ENCODE measurements at regions not wholly inside any gene's neighbourhood (a gene's known extent, or its start where the extent isn't known, plus 50 kb on each side); places are given as distances from the start of the nearest gene placed in this dataset.

- TF ChIP-seq NFE2L1 (CRISPR knock-in tag; IDR thresholded peaks at IDR 0.05) (no peak), FOXP1 (CRISPR knock-in tag; IDR thresholded peaks at IDR 0.05; ENCODE audit: borderline replicate concordance) (no peak), ZNF138 (CRISPR knock-in tag; conservative IDR thresholded peaks at IDR 0.05) (no peak), NR2C2 (CRISPR knock-in tag; IDR thresholded peaks at IDR 0.05) (no peak), MAX (CRISPR knock-in tag; IDR thresholded peaks at IDR 0.05) (no peak), ATF1 (CRISPR knock-in tag; IDR thresholded peaks at IDR 0.05) (no peak), SMAD3 (CRISPR knock-in tag; IDR thresholded peaks at IDR 0.05; ENCODE audit: borderline replicate concordance) (no peak)
- TF ChIP-seq, protein P1, sequence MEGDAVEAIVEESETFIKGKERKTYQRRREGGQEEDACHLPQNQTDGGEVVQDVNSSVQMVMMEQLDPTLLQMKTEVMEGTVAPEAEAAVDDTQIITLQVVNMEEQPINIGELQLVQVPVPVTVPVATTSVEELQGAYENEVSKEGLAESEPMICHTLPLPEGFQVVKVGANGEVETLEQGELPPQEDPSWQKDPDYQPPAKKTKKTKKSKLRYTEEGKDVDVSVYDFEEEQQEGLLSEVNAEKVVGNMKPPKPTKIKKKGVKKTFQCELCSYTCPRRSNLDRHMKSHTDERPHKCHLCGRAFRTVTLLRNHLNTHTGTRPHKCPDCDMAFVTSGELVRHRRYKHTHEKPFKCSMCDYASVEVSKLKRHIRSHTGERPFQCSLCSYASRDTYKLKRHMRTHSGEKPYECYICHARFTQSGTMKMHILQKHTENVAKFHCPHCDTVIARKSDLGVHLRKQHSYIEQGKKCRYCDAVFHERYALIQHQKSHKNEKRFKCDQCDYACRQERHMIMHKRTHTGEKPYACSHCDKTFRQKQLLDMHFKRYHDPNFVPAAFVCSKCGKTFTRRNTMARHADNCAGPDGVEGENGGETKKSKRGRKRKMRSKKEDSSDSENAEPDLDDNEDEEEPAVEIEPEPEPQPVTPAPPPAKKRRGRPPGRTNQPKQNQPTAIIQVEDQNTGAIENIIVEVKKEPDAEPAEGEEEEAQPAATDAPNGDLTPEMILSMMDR (IDR thresholded peaks at IDR 0.05), result no peak
- TF ChIP-seq, protein P2, sequence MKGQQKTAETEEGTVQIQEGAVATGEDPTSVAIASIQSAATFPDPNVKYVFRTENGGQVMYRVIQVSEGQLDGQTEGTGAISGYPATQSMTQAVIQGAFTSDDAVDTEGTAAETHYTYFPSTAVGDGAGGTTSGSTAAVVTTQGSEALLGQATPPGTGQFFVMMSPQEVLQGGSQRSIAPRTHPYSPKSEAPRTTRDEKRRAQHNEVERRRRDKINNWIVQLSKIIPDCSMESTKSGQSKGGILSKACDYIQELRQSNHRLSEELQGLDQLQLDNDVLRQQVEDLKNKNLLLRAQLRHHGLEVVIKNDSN (CRISPR knock-in tag; IDR thresholded peaks at IDR 0.05), result no peak
Observed at GRCh38 chr12:126608607-126609175, 1543.5 kb downstream of the AACS start.
